Prostate gland (tissue), 2 donors: ENCODE measurements at regions not wholly inside any gene's neighbourhood (a gene's known extent, or its start where the extent isn't known, plus 50 kb on each side); places are given as distances from the start of the nearest gene placed in this dataset.

Source experiments
- DNase-seq: peaks from one replicate; pipeline ENCODE4 v3.0.0-alpha.2; 2019; ENCODE audit warnings: low spot score
- H3K27ac ChIP-seq, 2 donors: fragments of 200-600 bp; sonication (generic); 2 replicates each; pipeline ENCODE4 v1.5.1; 2017 to 2019
- H3K27me3 ChIP-seq: fragments of 200-600 bp; sonication (generic); replicated peaks from 2 replicates; pipeline ENCODE4 v1.5.1; 2019; ENCODE audit not compliant: insufficient read depth
- H3K36me3 ChIP-seq, 2 donors: fragments of 200-600 bp; sonication (generic); 1 replicate in 1 of 2; 2 replicates in 1 of 2; pipeline versions ENCODE4 v1.5.1 to v1.8.1; 2017 to 2019
- H3K4me1 ChIP-seq: fragments of 200-600 bp; sonication (generic); replicated peaks from 2 replicates; pipeline ENCODE4 v1.5.1; 2019
- H3K4me3 ChIP-seq, 2 donors: fragments of 200-600 bp; sonication (generic); 2 replicates each; pipeline ENCODE4 v1.5.1; 2017 to 2019
- H3K9me3 ChIP-seq: fragments of 200-600 bp; sonication (generic); 2 replicates; pipeline ENCODE4 v1.5.1; 2017
- CTCF ChIP-seq, 4 experiments: fragments of 200-600 bp in 2 of 4; fragments of 450-650 bp in 2 of 4; sonication (generic) in 2 of 4; IDR thresholded peaks; 1 replicate in 3 of 4; 2 replicates in 1 of 4; pipeline ENCODE4 v1.5.1; 2016 to 2019; ENCODE audit warnings: antibody characterized with exemption in 4 of 4, mild to moderate bottlenecking in 2 of 4, moderate library complexity in 2 of 4
- POLR2A ChIP-seq: fragments of 450-650 bp; IDR thresholded peaks from one replicate; pipeline ENCODE4 v1.6.1; 2016; ENCODE audit warnings: antibody characterized with exemption, mild to moderate bottlenecking
- POLR2AphosphoS5 ChIP-seq: sonication (generic); formaldehyde crosslinking; IDR thresholded peaks from one replicate; pipeline ENCODE4 v1.6.1; 2017; ENCODE audit warnings: antibody characterized with exemption
- WGBS: methylation state at CpG from one replicate; pipeline ENCODE4 v1.1.5; 2018; 5-methylcytosine and 5-hydroxymethylcytosine counted together
- intact Hi-C: fragments of 100-400 bp; cut with DNase I; formaldehyde crosslinking; loops from one replicate; pipeline ENCODE4 v1.14.2; 2022

GRCh38 chr5:99104538-99105132 is 175.8 kb upstream of the CHD1 start:
- H3K36me3 ChIP-seq = no peaks in the 10 kb centered on the region
- intact Hi-C loops = no loop called here
- no peak for DNase-seq
- H3K4me3 ChIP-seq = no peak overlapping the region
- no peaks in the 10 kb centered on the region for H3K4me1 ChIP-seq
- H3K9me3 ChIP-seq = no peaks in the 10 kb centered on the region
- no peak for TF ChIP-seq POLR2AphosphoS5
- peak in 3 of 4 experiments; percentile 37 to 53 (median 44) for TF ChIP-seq CTCF (IDR thresholded peaks at IDR 0.05)
- no peak for TF ChIP-seq POLR2A
- no peak overlapping the region for H3K27ac ChIP-seq
- WGBS = 5% methylated on average over 2 of the region's 2 CpGs
- no peaks in the 10 kb centered on the region for H3K27me3 ChIP-seq

- Histone ChIP-seq H3K9me3 (no peaks in the 10 kb centered on the region), H3K36me3 (no peaks in the 10 kb centered on the region), H3K4me1 (no peaks in the 10 kb centered on the region), H3K4me3 (no peak overlapping the region), H3K27ac (no peak overlapping the region), H3K27me3 (no peaks in the 10 kb centered on the region)
- no peak for DNase-seq
- TF ChIP-seq POLR2AphosphoS5 = no peak
- TF ChIP-seq POLR2A = no peak
- no peak for TF ChIP-seq CTCF (IDR thresholded peaks at IDR 0.05)
- WGBS = 47% methylated on average over 3 of the region's 3 CpGs
- intact Hi-C loops = no loop called here
Measured at GRCh38 chr5:99102073-99102697, 173.4 kb upstream of the CHD1 start.

- intact Hi-C loops = no loop called here
- no peak for TF ChIP-seq POLR2AphosphoS5
- TF ChIP-seq POLR2A = no peak
- TF ChIP-seq CTCF (IDR thresholded peaks at IDR 0.05) = no peak
- Histone ChIP-seq H3K4me1 (no peaks in the 10 kb centered on the region), H3K9me3 (no peaks in the 10 kb centered on the region), H3K27ac (no peak overlapping the region), H3K4me3 (no peak overlapping the region), H3K36me3 (no peaks in the 10 kb centered on the region), H3K27me3 (no peaks in the 10 kb centered on the region)
- DNase-seq = no peak
Measured at GRCh38 chr5:99099691-99100090, 170.9 kb upstream of the CHD1 start.

GRCh38 chr5:99089822-99090549 is 161.2 kb upstream of the CHD1 start:
- H3K4me1 ChIP-seq = no peaks in the 10 kb centered on the region

GRCh38 chr5:99088309-99088708 is 159.5 kb upstream of the CHD1 start:
- Histone ChIP-seq H3K4me3 (no peak overlapping the region), H3K4me1 (no peaks in the 10 kb centered on the region), H3K9me3 (no peaks in the 10 kb centered on the region), H3K27me3 (no peaks in the 10 kb centered on the region), H3K36me3 (no peaks in the 10 kb centered on the region), H3K27ac (no peak overlapping the region)
- intact Hi-C loops = no loop called here
- DNase-seq = no peak
- TF ChIP-seq POLR2A (no peak), POLR2AphosphoS5 (no peak), CTCF (IDR thresholded peaks at IDR 0.05) (no peak)
- WGBS = 70% methylated on average over 3 of the region's 3 CpGs

More at GRCh38 chr5:99089822-99090549, 161.2 kb upstream of the CHD1 start:
- TF ChIP-seq POLR2A = no peak
- no peak for TF ChIP-seq POLR2AphosphoS5
- H3K27me3 ChIP-seq = no peaks in the 10 kb centered on the region
- no peak overlapping the region for H3K4me3 ChIP-seq
- no peaks in the 10 kb centered on the region for H3K9me3 ChIP-seq
- H3K36me3 ChIP-seq = no peaks in the 10 kb centered on the region
- intact Hi-C loops = no loop called here
- no peak for DNase-seq
- H3K27ac ChIP-seq = no peak overlapping the region
- WGBS = 95% methylated on average over 2 of the region's 2 CpGs
